ENCODE measurements at regions not wholly inside any gene's neighbourhood (a gene's known extent, or its start where the extent isn't known, plus 50 kb on each side); places are given as distances from the start of the nearest gene placed in this dataset.

GRCh38 chr16:6021276-6021943 is 923.8 kb upstream of the EEF2KMT start:
- no peak overlapping the region for H3K4me2 ChIP-seq (ENCODE audit: control insufficient read depth, extremely low read depth, insufficient read depth, low read depth, low read length)
- no peak for DNase-seq (ENCODE audit: low read depth, low spot score)
- TF ChIP-seq CTCF (optimal IDR thresholded peaks at IDR 0.05 in 1 of 3, IDR thresholded peaks at IDR 0.05 in 1 of 3, conservative IDR thresholded peaks at IDR 0.05 in 1 of 3; ENCODE audit: extremely low read depth in 1 of 3, insufficient read depth in 2 of 3, low read length in 3 of 3): no peak
- H3K79me2 ChIP-seq (ENCODE audit: control insufficient read depth, insufficient read depth, low read length): no peaks in the 10 kb centered on the region
- H4K20me1 ChIP-seq (ENCODE audit: control insufficient read depth, extremely low read depth, insufficient read depth, low read length): no peaks in the 10 kb centered on the region
- H3K9ac ChIP-seq (ENCODE audit: control insufficient read depth, extremely low read depth, insufficient read depth, low read length): no peak overlapping the region
- H3K9me1 ChIP-seq (ENCODE audit: control insufficient read depth, extremely low read depth, insufficient read depth, low read length): no peaks in the 10 kb centered on the region
- no peak overlapping the region for H3K27ac ChIP-seq (ENCODE audit: control insufficient read depth, insufficient read depth, low read length)
- peaks cover 8% of the 10 kb centered on the region for H3K27me3 ChIP-seq (ENCODE audit: control insufficient read depth, extremely low read depth, insufficient read depth, low read length)
- H3K4me3 ChIP-seq (ENCODE audit: control insufficient read depth in 2 of 3, extremely low read depth in 1 of 3, insufficient read depth in 2 of 3, low read depth in 1 of 3, low read length in 3 of 3): no peak overlapping the region
- H3K9me3 ChIP-seq (ENCODE audit: control insufficient read depth, low read depth, low read length): no peaks in the 10 kb centered on the region
- no peaks in the 10 kb centered on the region for H3K4me1 ChIP-seq (ENCODE audit: control insufficient read depth, extremely low read depth, insufficient read depth, low read length)
- H2AFZ ChIP-seq (ENCODE audit: control insufficient read depth, low read length): no peak overlapping the region
- FAIRE-seq: no peak
- H3K36me3 ChIP-seq (ENCODE audit: control insufficient read depth in 2 of 2, extremely low read depth in 1 of 2, insufficient read depth in 2 of 2, low read length in 2 of 2): no peaks in the 10 kb centered on the region
- dilution Hi-C loops (cut with MboI; ENCODE audit: extremely low pct_ligation_motif_present, low sequenced_read_pairs): no loop called here

GRCh38 chr16:6020162-6020985 is 922.8 kb upstream of the EEF2KMT start:
- H3K36me3 ChIP-seq (ENCODE audit: control insufficient read depth in 2 of 2, extremely low read depth in 1 of 2, insufficient read depth in 2 of 2, low read length in 2 of 2): no peaks in the 10 kb centered on the region
- no peaks in the 10 kb centered on the region for H3K9me1 ChIP-seq (ENCODE audit: control insufficient read depth, extremely low read depth, insufficient read depth, low read length)
- FAIRE-seq (no peak), DNase-seq (ENCODE audit: low read depth, low spot score) (no peak)
- no peak overlapping the region for H3K9ac ChIP-seq (ENCODE audit: control insufficient read depth, extremely low read depth, insufficient read depth, low read length)
- no peaks in the 10 kb centered on the region for H3K79me2 ChIP-seq (ENCODE audit: control insufficient read depth, insufficient read depth, low read length)
- no peak overlapping the region for H2AFZ ChIP-seq (ENCODE audit: control insufficient read depth, low read length)
- no peak overlapping the region for H3K27ac ChIP-seq (ENCODE audit: control insufficient read depth, insufficient read depth, low read length)
- peaks cover 8% of the 10 kb centered on the region for H3K27me3 ChIP-seq (ENCODE audit: control insufficient read depth, extremely low read depth, insufficient read depth, low read length)
- H3K4me3 ChIP-seq (ENCODE audit: control insufficient read depth in 2 of 3, extremely low read depth in 1 of 3, insufficient read depth in 2 of 3, low read depth in 1 of 3, low read length in 3 of 3): no peak overlapping the region
- TF ChIP-seq CTCF (optimal IDR thresholded peaks at IDR 0.05 in 1 of 3, IDR thresholded peaks at IDR 0.05 in 1 of 3, conservative IDR thresholded peaks at IDR 0.05 in 1 of 3; ENCODE audit: extremely low read depth in 1 of 3, insufficient read depth in 2 of 3, low read length in 3 of 3) (no peak), EZH2 (IDR thresholded peaks at IDR 0.05; ENCODE audit: low read length) (no peak)
- no peaks in the 10 kb centered on the region for H3K4me1 ChIP-seq (ENCODE audit: control insufficient read depth, extremely low read depth, insufficient read depth, low read length)
- H3K4me2 ChIP-seq (ENCODE audit: control insufficient read depth, extremely low read depth, insufficient read depth, low read depth, low read length): no peak overlapping the region
- H4K20me1 ChIP-seq (ENCODE audit: control insufficient read depth, extremely low read depth, insufficient read depth, low read length): no peaks in the 10 kb centered on the region
- H3K9me3 ChIP-seq (ENCODE audit: control insufficient read depth, low read depth, low read length): no peaks in the 10 kb centered on the region
- dilution Hi-C loops (cut with MboI; ENCODE audit: extremely low pct_ligation_motif_present, low sequenced_read_pairs): no loop called here

All from keratinocyte (primary cell).